ENCODE measurements at regions not wholly inside any gene's neighbourhood (a gene's known extent, or its start where the extent isn't known, plus 50 kb on each side); places are given as distances from the start of the nearest gene placed in this dataset.
A peak's percentile ranks its signal among the peaks of the same experiment; 100 is the strongest.

- H4K20me1 ChIP-seq (ENCODE audit: insufficient read depth) = no peaks in the 10 kb centered on the region
- RAD21 ChIA-PET (ENCODE audit: low non-redundant PET in 1 of 2, low total read pairs in 2 of 2, uncharacterized antibody in 2 of 2, unreplicated experiment in 2 of 2) = no interaction called here
- no peak overlapping the region for H3K27ac ChIP-seq (ENCODE audit: low read depth, low read length)
- TF ChIP-seq POLR2A (IDR thresholded peaks at IDR 0.05; ENCODE audit: borderline replicate concordance, extremely low read depth, insufficient read depth, insufficient read length) (no peak), ZBTB33 (IDR thresholded peaks at IDR 0.05; ENCODE audit: extremely low read depth, insufficient replicate concordance, low read length) (no peak), SRF (IDR thresholded peaks at IDR 0.05; ENCODE audit: low read depth) (no peak), EGR1 (IDR thresholded peaks at IDR 0.05; ENCODE audit: low read depth) (no peak)
- CTCF ChIA-PET = interaction anchor here (1.0 kb wide), 1 partner anchor 197 kb away, joined by 3 read pairs; no protein-coding TSS in a partner anchor
- intact Hi-C loops (cut with micrococcal nuclease) = no loop called here
- no peak overlapping the region for H3K4me3 ChIP-seq (replicated peaks in 1 of 2; ENCODE audit: low read depth in 1 of 2, low read length in 2 of 2)
- H3K27me3 ChIP-seq (ENCODE audit: insufficient read depth, low read length) = no peaks in the 10 kb centered on the region
- POLR2A ChIA-PET = no interaction called here
- no peaks in the 10 kb centered on the region for H3K36me3 ChIP-seq (ENCODE audit: control insufficient read depth in 1 of 2, insufficient read depth in 2 of 2, low read length in 2 of 2)
- no peaks in the 10 kb centered on the region for H3K9me3 ChIP-seq (ENCODE audit: control insufficient read depth in 1 of 2, insufficient read depth in 1 of 2, low read depth in 1 of 2, low read length in 2 of 2)
- BruUV-seq (replicated peaks) = no TSS peak
- no peaks in the 10 kb centered on the region for H3K9me2 ChIP-seq (ENCODE audit: insufficient read depth)
- H3K4me2 ChIP-seq (ENCODE audit: low read length) = no peak overlapping the region
- H2AFZ ChIP-seq (ENCODE audit: low read depth, low read length, poor library complexity, severe bottlenecking) = no peak overlapping the region
- H3K9ac ChIP-seq (ENCODE audit: low read length) = no peak overlapping the region
- DNase-seq (ENCODE audit: low read depth, low spot score) = no peak
- no peaks in the 10 kb centered on the region for H3K79me2 ChIP-seq (ENCODE audit: insufficient read depth, low read length)
- no peak for ATAC-seq
- no peaks in the 10 kb centered on the region for H3K4me1 ChIP-seq (ENCODE audit: control insufficient read depth in 1 of 2, insufficient read depth in 2 of 2, low read length in 2 of 2)
Observed at GRCh38 chr13:26501641-26502040, 55.8 kb upstream of the WASF3 start.

- Histone ChIP-seq H3K4me3 (replicated peaks in 1 of 2; ENCODE audit: low read depth in 1 of 2, low read length in 2 of 2) (no peak overlapping the region), H3K27me3 (ENCODE audit: insufficient read depth, low read length) (no peaks in the 10 kb centered on the region), H3K79me2 (ENCODE audit: insufficient read depth, low read length) (no peaks in the 10 kb centered on the region), H3K9me2 (ENCODE audit: insufficient read depth) (no peaks in the 10 kb centered on the region), H4K20me1 (ENCODE audit: insufficient read depth) (no peaks in the 10 kb centered on the region), H3K4me2 (ENCODE audit: low read length) (no peak overlapping the region), H3K36me3 (ENCODE audit: control insufficient read depth in 1 of 2, insufficient read depth in 2 of 2, low read length in 2 of 2) (no peaks in the 10 kb centered on the region), H3K9ac (ENCODE audit: low read length) (no peak overlapping the region), H2AFZ (ENCODE audit: low read depth, low read length, poor library complexity, severe bottlenecking) (no peak overlapping the region), H3K9me3 (ENCODE audit: control insufficient read depth in 1 of 2, insufficient read depth in 1 of 2, low read depth in 1 of 2, low read length in 2 of 2) (peaks cover 0 to 4% of the 10 kb centered on the region in 2 experiments; a peak in 1 of 4 replicates), H3K4me1 (ENCODE audit: control insufficient read depth in 1 of 2, insufficient read depth in 2 of 2, low read length in 2 of 2) (no peaks in the 10 kb centered on the region), H3K27ac (ENCODE audit: low read depth, low read length) (no peak overlapping the region)
- TF ChIP-seq CBX3 (IDR thresholded peaks at IDR 0.05; ENCODE audit: low read depth) (no peak), FOSL1 (IDR thresholded peaks at IDR 0.05; ENCODE audit: low read depth) (no peak), SRF (IDR thresholded peaks at IDR 0.05; ENCODE audit: low read depth) (no peak)
- CTCF ChIA-PET = interaction anchor here (1.0 kb wide), 1 partner anchor 318 kb away, joined by 4 read pairs; no protein-coding TSS in a partner anchor
- no peak for DNase-seq (ENCODE audit: low read depth, low spot score)
- peak; percentile 52 for ATAC-seq
- intact Hi-C loops (cut with micrococcal nuclease) = no loop called here
- BruUV-seq (replicated peaks) = no TSS peak
- POLR2A ChIA-PET = no interaction called here
- RAD21 ChIA-PET (ENCODE audit: low non-redundant PET in 1 of 2, low total read pairs in 2 of 2, uncharacterized antibody in 2 of 2, unreplicated experiment in 2 of 2) = no interaction called here
Observed at GRCh38 chr13:26502826-26503225, 54.7 kb upstream of the WASF3 start.
